ENCODE measurements at regions not wholly inside any gene's neighbourhood (a gene's known extent, or its start where the extent isn't known, plus 50 kb on each side); places are given as distances from the start of the nearest gene placed in this dataset.

DNA sequence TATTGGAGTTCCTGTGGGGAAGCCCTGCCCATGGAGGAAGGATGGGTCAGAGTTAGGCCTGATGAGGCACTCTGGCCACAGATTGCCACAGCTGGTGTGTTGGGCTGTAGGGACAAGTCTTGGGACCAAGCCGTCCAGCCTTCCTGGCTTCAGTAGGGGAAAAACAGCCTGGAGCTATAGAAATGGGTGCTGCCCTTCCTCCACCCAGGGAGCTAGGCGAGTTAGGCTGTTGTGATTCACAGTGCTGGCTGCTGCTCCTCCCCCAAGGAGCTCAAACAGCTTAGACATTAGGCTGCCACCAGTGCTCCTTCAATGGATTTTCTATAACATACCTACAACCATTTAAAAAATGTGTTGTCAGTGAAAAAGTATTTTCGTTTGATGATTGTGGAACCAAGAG lies 274.3 kb downstream of the RPL10L start:
- Histone ChIP-seq H3K36me3 (ENCODE audit: control insufficient read depth, insufficient read depth, low read length) (no peaks in the 10 kb centered on the region), H3K27me3 (ENCODE audit: control insufficient read depth, insufficient read depth, low read length) (no peaks in the 10 kb centered on the region), H3K9me3 (ENCODE audit: control insufficient read depth, insufficient read depth, low read depth, low read length) (no peaks in the 10 kb centered on the region), H3K9ac (ENCODE audit: low read length) (no peak overlapping the region), H3K4me3 (ENCODE audit: low read depth, low read length) (no peak overlapping the region), H3K27ac (ENCODE audit: low read depth, low read length) (no peak overlapping the region), H3K4me1 (ENCODE audit: control insufficient read depth, insufficient read depth, low read length) (peaks cover 8% of the 10 kb centered on the region; the same call in 1 of the 2 replicates)

DNA sequence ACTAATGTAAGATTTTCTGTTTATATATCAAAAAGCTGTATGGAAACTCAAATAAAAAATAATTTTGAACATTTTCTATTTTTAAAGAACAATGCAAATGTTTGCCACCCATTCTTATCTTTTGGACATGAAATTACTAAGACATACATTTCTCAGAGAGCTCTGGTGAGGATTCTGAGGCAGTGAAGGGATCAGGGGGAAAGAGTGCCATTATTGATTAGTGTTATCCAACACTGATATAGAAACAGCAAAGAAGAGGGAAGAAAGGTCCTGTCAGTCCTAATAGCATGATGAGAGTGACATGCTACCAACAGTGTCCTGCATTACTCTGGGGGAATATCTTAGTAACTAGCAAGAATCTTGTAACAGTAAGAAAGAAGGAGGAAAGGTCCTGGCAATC lies 282.2 kb downstream of the RPL10L start:
- H3K27me3 ChIP-seq (ENCODE audit: control insufficient read depth, insufficient read depth, low read length), result no peaks in the 10 kb centered on the region
- no peak overlapping the region for H3K9ac ChIP-seq (ENCODE audit: low read length)
- H3K9me3 ChIP-seq (ENCODE audit: control insufficient read depth, insufficient read depth, low read depth, low read length), result no peaks in the 10 kb centered on the region
- no peaks in the 10 kb centered on the region for H3K36me3 ChIP-seq (ENCODE audit: control insufficient read depth, insufficient read depth, low read length)
- no peak overlapping the region for H3K27ac ChIP-seq (ENCODE audit: low read depth, low read length)
- no peaks in the 10 kb centered on the region for H3K4me1 ChIP-seq (ENCODE audit: control insufficient read depth, insufficient read depth, low read length)
- H3K4me3 ChIP-seq (ENCODE audit: low read depth, low read length), result no peak overlapping the region

DNA sequence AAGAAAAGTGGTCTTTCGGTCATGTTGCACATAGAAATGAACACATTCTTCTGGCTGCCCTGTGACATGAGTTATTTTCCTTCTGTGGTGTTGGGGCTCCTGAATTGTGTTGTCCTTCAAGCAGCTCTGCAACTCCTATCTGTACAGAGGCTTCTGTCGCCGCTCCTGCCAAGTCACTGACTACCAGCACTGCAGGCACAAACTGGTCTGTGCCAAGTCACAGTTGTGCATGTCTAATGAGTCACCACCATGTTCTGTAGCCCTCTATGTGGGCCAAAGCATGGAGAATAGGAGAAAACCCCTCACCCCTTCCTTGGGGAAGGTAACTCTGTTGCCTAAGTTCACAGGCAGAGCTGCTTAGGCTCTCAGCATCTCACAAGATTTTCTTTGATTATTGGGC lies 283.3 kb downstream of the RPL10L start:
- Histone ChIP-seq H3K4me1 (ENCODE audit: control insufficient read depth, insufficient read depth, low read length) (no peaks in the 10 kb centered on the region), H3K4me3 (ENCODE audit: low read depth, low read length) (no peak overlapping the region), H3K9ac (ENCODE audit: low read length) (no peak overlapping the region), H3K9me3 (ENCODE audit: control insufficient read depth, insufficient read depth, low read depth, low read length) (no peaks in the 10 kb centered on the region), H3K36me3 (ENCODE audit: control insufficient read depth, insufficient read depth, low read length) (no peaks in the 10 kb centered on the region), H3K27ac (ENCODE audit: low read depth, low read length) (no peak overlapping the region), H3K27me3 (ENCODE audit: control insufficient read depth, insufficient read depth, low read length) (no peaks in the 10 kb centered on the region)

DNA sequence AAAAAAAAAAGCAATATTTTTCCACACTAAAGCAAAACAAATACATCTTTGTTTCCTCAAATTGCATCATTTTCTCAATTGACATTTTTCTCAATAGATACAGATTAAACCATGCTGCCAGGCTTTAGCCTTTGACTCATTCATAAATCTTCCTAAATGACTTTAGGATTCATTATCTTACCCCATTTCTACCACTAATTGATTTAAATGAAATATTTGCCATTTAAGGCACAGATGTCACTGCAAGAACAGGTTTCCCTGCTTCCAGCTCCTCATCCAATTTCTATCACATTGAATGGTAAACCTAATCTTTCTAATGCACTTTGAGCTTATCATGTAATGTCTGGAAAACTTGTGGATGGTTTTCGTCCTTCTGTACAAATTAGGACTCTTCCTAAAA lies 298.7 kb downstream of the RPL10L start:
- Histone ChIP-seq H3K36me3 (ENCODE audit: control insufficient read depth, insufficient read depth, low read length) (no peaks in the 10 kb centered on the region), H3K27ac (ENCODE audit: low read depth, low read length) (no peak overlapping the region), H3K4me3 (ENCODE audit: low read depth, low read length) (no peak overlapping the region), H3K9me3 (ENCODE audit: control insufficient read depth, insufficient read depth, low read depth, low read length) (no peaks in the 10 kb centered on the region), H3K9ac (ENCODE audit: low read length) (no peak overlapping the region), H3K4me1 (ENCODE audit: control insufficient read depth, insufficient read depth, low read length) (no peaks in the 10 kb centered on the region), H3K27me3 (ENCODE audit: control insufficient read depth, insufficient read depth, low read length) (no peaks in the 10 kb centered on the region)

DNA sequence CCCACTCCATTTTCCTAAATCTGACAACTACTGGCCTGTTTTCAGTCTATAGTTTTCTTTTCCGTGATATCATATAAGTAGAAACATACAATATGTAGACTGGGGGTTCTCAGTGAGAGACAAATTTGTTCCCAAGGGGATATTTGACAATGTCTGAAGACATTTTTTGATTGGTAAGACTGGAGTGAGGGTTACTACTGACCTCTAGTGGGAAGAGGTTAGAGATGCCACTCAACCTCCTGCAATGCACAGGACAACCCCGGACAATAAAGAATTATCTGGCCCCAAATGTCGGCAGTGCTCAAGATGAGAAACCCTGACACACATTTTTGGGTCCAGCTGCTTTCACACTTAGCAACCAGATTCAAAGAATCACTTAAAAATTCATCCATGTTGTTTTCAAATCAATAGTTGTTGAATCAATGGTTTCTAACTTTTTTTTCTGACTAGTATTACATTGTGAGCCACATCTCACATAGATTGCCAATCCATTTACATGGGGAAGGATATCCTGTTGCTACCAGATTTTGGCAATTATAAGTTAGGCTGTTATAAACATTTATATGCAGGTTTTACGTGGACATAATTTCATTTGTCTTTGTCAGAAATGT lies 307.1 kb downstream of the RPL10L start:
- Histone ChIP-seq H3K27me3 (ENCODE audit: control insufficient read depth, insufficient read depth, low read length) (no peaks in the 10 kb centered on the region), H3K9ac (ENCODE audit: low read length) (no peak overlapping the region), H3K27ac (ENCODE audit: low read depth, low read length) (no peak overlapping the region), H3K9me3 (ENCODE audit: control insufficient read depth, insufficient read depth, low read depth, low read length) (no peaks in the 10 kb centered on the region), H3K4me1 (ENCODE audit: control insufficient read depth, insufficient read depth, low read length) (no peaks in the 10 kb centered on the region), H3K4me3 (ENCODE audit: low read depth, low read length) (no peak overlapping the region), H3K36me3 (ENCODE audit: control insufficient read depth, insufficient read depth, low read length) (no peaks in the 10 kb centered on the region)

DNA sequence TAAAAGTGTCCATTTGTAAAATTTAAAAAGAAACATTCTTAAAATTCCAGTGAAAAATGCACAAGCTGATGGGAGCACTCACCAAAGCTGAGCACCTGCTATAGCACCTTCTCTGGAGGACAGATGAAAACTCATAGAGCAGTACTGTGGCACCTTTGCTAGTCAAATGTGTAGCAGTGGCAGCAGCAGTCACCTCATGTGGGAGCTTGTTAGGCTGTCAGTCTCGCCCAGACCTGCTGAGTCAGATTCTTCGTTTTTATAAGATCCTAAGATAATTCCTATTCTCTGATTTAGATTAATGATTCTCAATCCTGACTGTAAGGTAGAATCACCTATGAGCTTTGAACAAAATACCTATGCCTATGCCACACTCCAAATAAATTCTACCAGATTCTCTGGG lies 325.8 kb downstream of the RPL10L start:
- no peak overlapping the region for H3K9ac ChIP-seq (ENCODE audit: low read length)
- H3K36me3 ChIP-seq (ENCODE audit: control insufficient read depth, insufficient read depth, low read length), result no peaks in the 10 kb centered on the region
- H3K27me3 ChIP-seq (ENCODE audit: control insufficient read depth, insufficient read depth, low read length), result peaks cover 45% of the 10 kb centered on the region
- no peaks in the 10 kb centered on the region for H3K9me3 ChIP-seq (ENCODE audit: control insufficient read depth, insufficient read depth, low read depth, low read length)
- no peak overlapping the region for H3K27ac ChIP-seq (ENCODE audit: low read depth, low read length)
- no peak overlapping the region for H3K4me3 ChIP-seq (ENCODE audit: low read depth, low read length)
- H3K4me1 ChIP-seq (ENCODE audit: control insufficient read depth, insufficient read depth, low read length), result peaks cover 23% of the 10 kb centered on the region

DNA sequence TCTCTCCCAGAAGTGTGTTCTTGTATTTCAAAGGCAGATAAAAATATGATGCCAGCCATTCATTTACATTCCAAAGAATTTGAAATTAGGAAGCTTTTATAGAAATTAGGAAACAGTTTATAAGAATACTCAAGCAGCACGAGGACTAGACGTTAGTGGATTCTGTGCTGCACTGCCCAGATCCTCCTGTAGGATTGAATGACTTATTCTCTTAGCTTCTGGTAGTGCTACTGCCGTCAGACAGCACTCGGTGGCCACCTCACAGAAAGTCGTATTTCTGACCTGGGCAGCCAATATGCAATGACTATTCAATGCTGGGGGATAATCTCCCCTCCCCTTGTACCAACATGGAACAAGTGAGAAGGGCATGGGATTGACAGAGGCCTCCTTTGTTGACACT lies 326.4 kb downstream of the RPL10L start:
- no peak overlapping the region for H3K4me3 ChIP-seq (ENCODE audit: low read depth, low read length)
- H3K9ac ChIP-seq (ENCODE audit: low read length), result no peak overlapping the region
- no peaks in the 10 kb centered on the region for H3K36me3 ChIP-seq (ENCODE audit: control insufficient read depth, insufficient read depth, low read length)
- peaks cover 23% of the 10 kb centered on the region for H3K4me1 ChIP-seq (ENCODE audit: control insufficient read depth, insufficient read depth, low read length)
- no peaks in the 10 kb centered on the region for H3K9me3 ChIP-seq (ENCODE audit: control insufficient read depth, insufficient read depth, low read depth, low read length)
- no peak overlapping the region for H3K27ac ChIP-seq (ENCODE audit: low read depth, low read length)
- peaks cover 51% of the 10 kb centered on the region for H3K27me3 ChIP-seq (ENCODE audit: control insufficient read depth, insufficient read depth, low read length)

DNA sequence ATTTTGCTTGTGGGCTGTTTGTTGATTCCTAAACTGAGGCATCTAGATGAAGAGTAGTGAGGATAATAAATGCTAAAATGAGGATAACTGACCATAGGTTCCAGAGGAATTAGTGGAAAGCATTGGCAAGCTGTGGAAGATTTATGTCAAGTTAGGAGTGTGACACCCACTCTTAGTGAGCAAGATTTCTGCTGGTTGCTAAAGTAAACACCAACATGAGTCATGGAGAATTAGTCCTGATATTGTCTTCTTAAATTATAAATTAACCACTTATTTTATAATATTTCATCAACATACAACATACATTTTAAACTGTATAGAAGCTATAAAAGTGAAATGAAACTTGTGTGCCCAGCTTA lies 328.2 kb downstream of the RPL10L start:
- no peak overlapping the region for H3K27ac ChIP-seq (ENCODE audit: low read depth, low read length)
- H3K4me3 ChIP-seq (ENCODE audit: low read depth, low read length), result no peak overlapping the region
- H3K4me1 ChIP-seq (ENCODE audit: control insufficient read depth, insufficient read depth, low read length), result peaks cover 23% of the 10 kb centered on the region
- H3K27me3 ChIP-seq (ENCODE audit: control insufficient read depth, insufficient read depth, low read length), result peaks cover 63% of the 10 kb centered on the region
- no peaks in the 10 kb centered on the region for H3K9me3 ChIP-seq (ENCODE audit: control insufficient read depth, insufficient read depth, low read depth, low read length)
- no peaks in the 10 kb centered on the region for H3K36me3 ChIP-seq (ENCODE audit: control insufficient read depth, insufficient read depth, low read length)
- no peak overlapping the region for H3K9ac ChIP-seq (ENCODE audit: low read length)

DNA sequence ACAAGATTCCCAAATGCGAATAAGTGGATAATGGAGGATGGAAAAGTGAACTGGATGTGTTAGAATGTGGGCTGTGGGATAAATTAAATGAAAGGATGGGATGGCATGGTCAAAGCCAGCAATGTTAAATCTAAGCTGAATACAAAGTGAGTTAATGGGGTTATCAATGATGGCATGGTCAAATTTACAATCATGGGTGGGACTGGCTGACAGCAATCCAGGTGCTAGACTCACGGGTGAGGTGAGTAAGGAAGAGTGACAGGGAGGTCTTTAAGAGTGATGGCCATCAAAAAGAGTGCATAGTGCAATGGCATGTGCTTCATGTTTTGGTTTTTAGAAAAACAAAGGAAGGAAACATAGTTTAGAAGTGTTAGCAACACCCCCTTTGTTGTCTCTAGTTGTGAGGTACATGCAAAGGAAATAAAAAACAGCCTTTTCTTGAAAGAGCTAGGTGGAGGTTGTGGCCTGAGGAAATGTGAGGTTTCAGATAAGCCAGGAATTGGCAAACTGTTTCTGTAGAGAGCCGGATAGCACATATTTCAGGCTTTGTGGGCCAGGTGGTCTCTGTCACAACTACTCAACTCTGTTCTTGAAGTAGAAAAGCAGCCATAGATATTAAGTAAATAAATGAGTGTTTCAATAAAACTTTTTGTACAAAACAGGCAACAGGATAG lies 328.7 kb downstream of the RPL10L start:
- Histone ChIP-seq H3K9ac (ENCODE audit: low read length) (no peak overlapping the region), H3K4me1 (ENCODE audit: control insufficient read depth, insufficient read depth, low read length) (peaks cover 23% of the 10 kb centered on the region), H3K27ac (ENCODE audit: low read depth, low read length) (no peak overlapping the region), H3K4me3 (ENCODE audit: low read depth, low read length) (peak overlapping the region; percentile 11; the same call in 1 of the 2 replicates), H3K27me3 (ENCODE audit: control insufficient read depth, insufficient read depth, low read length) (peaks cover 63% of the 10 kb centered on the region), H3K36me3 (ENCODE audit: control insufficient read depth, insufficient read depth, low read length) (no peaks in the 10 kb centered on the region), H3K9me3 (ENCODE audit: control insufficient read depth, insufficient read depth, low read depth, low read length) (no peaks in the 10 kb centered on the region)

DNA sequence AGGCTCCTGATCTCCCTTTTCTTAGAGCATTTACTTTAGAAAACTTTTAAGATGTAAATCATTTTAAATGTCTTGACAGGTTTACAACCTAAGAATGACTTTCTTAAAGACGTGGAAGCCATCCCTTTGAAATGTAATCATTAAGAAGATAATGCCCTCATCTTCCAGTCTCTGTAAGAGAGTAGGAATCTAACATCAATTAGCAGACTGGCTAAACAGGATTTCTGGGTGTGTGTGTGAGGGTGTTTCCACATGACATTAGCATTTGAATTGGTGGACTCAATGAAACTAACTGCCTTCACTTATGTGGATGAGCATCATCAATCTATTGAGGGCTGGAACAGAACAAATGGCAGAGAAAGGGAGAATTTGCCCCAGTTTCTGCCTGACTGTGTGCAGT lies 329.5 kb downstream of the RPL10L start:
- peaks cover 63% of the 10 kb centered on the region for H3K27me3 ChIP-seq (ENCODE audit: control insufficient read depth, insufficient read depth, low read length)
- no peak overlapping the region for H3K9ac ChIP-seq (ENCODE audit: low read length)
- H3K27ac ChIP-seq (ENCODE audit: low read depth, low read length), result no peak overlapping the region
- peak overlapping the region; percentile 11; the same call in 1 of the 2 replicates for H3K4me3 ChIP-seq (ENCODE audit: low read depth, low read length)
- peaks cover 23% of the 10 kb centered on the region for H3K4me1 ChIP-seq (ENCODE audit: control insufficient read depth, insufficient read depth, low read length)
- H3K36me3 ChIP-seq (ENCODE audit: control insufficient read depth, insufficient read depth, low read length), result no peaks in the 10 kb centered on the region
- H3K9me3 ChIP-seq (ENCODE audit: control insufficient read depth, insufficient read depth, low read depth, low read length), result no peaks in the 10 kb centered on the region

DNA sequence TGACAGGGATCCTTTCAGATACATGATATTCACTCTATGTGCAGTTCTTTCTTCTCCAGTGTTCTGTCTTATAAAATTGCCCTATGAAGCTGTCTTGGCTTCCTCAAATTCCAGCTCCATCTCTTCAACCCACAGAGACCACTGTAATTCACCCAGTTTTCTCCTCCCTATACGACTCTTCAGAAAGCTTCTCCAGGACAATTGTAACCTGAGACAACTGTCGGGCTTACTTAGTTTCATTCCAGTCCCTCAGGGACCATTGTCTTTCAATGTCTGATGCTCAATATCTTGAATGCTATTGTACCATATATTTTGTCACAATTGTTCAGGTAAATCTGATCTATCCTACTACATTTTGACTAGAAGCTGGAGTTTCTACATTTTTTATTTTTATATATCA lies 345.3 kb downstream of the RPL10L start:
- Histone ChIP-seq H3K27ac (ENCODE audit: low read depth, low read length) (no peak overlapping the region), H3K9ac (ENCODE audit: low read length) (no peak overlapping the region), H3K36me3 (ENCODE audit: control insufficient read depth, insufficient read depth, low read length) (no peaks in the 10 kb centered on the region), H3K4me3 (ENCODE audit: low read depth, low read length) (no peak overlapping the region), H3K27me3 (ENCODE audit: control insufficient read depth, insufficient read depth, low read length) (no peaks in the 10 kb centered on the region), H3K9me3 (ENCODE audit: control insufficient read depth, insufficient read depth, low read depth, low read length) (no peaks in the 10 kb centered on the region), H3K4me1 (ENCODE audit: control insufficient read depth, insufficient read depth, low read length) (0 out of 2 replicates have a peak, but pooled peaks cover 5% of the 10 kb centered on the region)
